HUDEP-2 (cell line): ENCODE measurements at regions not wholly inside any gene's neighbourhood (a gene's known extent, or its start where the extent isn't known, plus 50 kb on each side); places are given as distances from the start of the nearest gene placed in this dataset.
"Not testable (repeated sequence)": the region's sequence is repeated elsewhere in the genome, so short reads cannot be mapped to it uniquely, and the experiment has no call there.

Experiments
- DNase-seq, 76 experiments: peaks; one replicate each; lab custom pipeline; 2025; ENCODE audit not compliant: unreplicated experiment in 76 of 76; lab: John Stamatoyannopoulos, UW

GRCh38 chr7:407721-408539 is 111.7 kb downstream of the PDGFA start:
- DNase-seq, result no peak

GRCh38 chr7:408751-409311 is 110.8 kb downstream of the PDGFA start:
- no peak for DNase-seq

- no peak for DNase-seq
Measured at GRCh38 chr7:409339-410281, 110.0 kb downstream of the PDGFA start.

GRCh38 chr7:410395-410910 is 109.2 kb downstream of the PDGFA start:
- DNase-seq, result no peak

- not testable (repeated sequence) for DNase-seq
Measured at GRCh38 chr7:411116-411515, 108.5 kb downstream of the PDGFA start.

GRCh38 chr7:411677-412312 is 107.9 kb downstream of the PDGFA start:
- no peak for DNase-seq

- DNase-seq, result no peak
Measured at GRCh38 chr7:412313-412710, 107.3 kb downstream of the PDGFA start.

GRCh38 chr7:414681-415560 is 104.7 kb downstream of the PDGFA start:
- DNase-seq, result no peak

- DNase-seq, result no peak
Measured at GRCh38 chr7:415646-416525, 103.8 kb downstream of the PDGFA start.

GRCh38 chr7:416761-417624 is 102.7 kb downstream of the PDGFA start:
- DNase-seq, result no peak

GRCh38 chr7:417625-417889 is 102.1 kb downstream of the PDGFA start:
- DNase-seq, result no peak

GRCh38 chr7:417973-418601 is 101.6 kb downstream of the PDGFA start:
- DNase-seq, result no peak

- DNase-seq, result no peak
Measured at GRCh38 chr7:418636-419280, 100.9 kb downstream of the PDGFA start.

- DNase-seq, result no peak
Measured at GRCh38 chr7:420142-421093, 99.2 kb downstream of the PDGFA start.

- DNase-seq, result no peak
Measured at GRCh38 chr7:421136-421991, 98.3 kb downstream of the PDGFA start.
